ENCODE measurements at regions not wholly inside any gene's neighbourhood (a gene's known extent, or its start where the extent isn't known, plus 50 kb on each side); places are given as distances from the start of the nearest gene placed in this dataset.

DNA sequence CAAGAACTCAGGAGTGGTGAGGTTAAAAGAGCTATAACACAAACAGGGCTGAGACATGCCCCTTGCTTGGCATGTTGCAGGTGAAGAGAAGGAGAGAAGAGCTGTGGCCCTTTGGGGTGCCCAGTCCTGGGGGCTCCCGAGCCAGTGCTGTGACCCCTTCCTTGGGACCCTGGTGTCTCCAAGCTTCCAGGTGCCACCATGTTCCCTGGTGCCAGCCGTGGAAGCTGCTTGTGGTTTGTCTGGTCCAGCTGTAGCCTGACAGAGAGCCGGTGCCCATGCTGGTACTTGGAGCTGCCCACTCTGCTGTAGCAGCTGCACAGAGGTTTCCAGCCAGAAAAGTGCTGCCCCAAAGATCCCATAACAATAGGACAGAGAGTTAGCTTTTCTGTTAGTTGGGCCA is 159.2 kb upstream of the SLC38A2 start:
- H2AFZ ChIP-seq (replicated peaks; ENCODE audit: low read length, poor library complexity) = no peak overlapping the region
- H4K20me1 ChIP-seq (ENCODE audit: insufficient read depth, low read length) = no peaks in the 10 kb centered on the region
- no peak overlapping the region for H2BK20ac ChIP-seq (ENCODE audit: low read depth, low read length)
- H3K9ac ChIP-seq (ENCODE audit: low read depth, low read length) = no peak overlapping the region
- H3K18ac ChIP-seq (ENCODE audit: low read depth, low read length) = no peak overlapping the region
- H2AK5ac ChIP-seq (ENCODE audit: low read depth, low read length) = no peak overlapping the region
- peaks cover under 1 to 5% of the 10 kb centered on the region in 2 experiments; a peak in 2 of 4 replicates for H3K79me1 ChIP-seq (ENCODE audit: low read depth in 1 of 2, low read length in 2 of 2)
- H3K9me1 ChIP-seq (ENCODE audit: insufficient read depth, low read length) = 0 out of 2 replicates have a peak, but pooled peaks cover 3% of the 10 kb centered on the region
- H4K5ac ChIP-seq (ENCODE audit: low read depth, low read length) = no peak overlapping the region
- H3K36me3 ChIP-seq (ENCODE audit: control insufficient read depth, insufficient read depth, low read length) = no peaks in the 10 kb centered on the region
- no peak overlapping the region for H3K14ac ChIP-seq (replicated peaks; ENCODE audit: low read depth, low read length)
- no peak for ATAC-seq (ENCODE audit: low read depth)
- H3K27me3 ChIP-seq (ENCODE audit: control insufficient read depth, insufficient read depth, low read length) = no peaks in the 10 kb centered on the region
- H2AK9ac ChIP-seq (replicated peaks; ENCODE audit: low read depth, low read length, poor library complexity) = no peak overlapping the region
- no TSS peak for BruUV-seq (replicated peaks)
- no peak overlapping the region for H3K27ac ChIP-seq (ENCODE audit: insufficient read depth, low read length)
- no CpG with 5 or more reads among the region's 3 CpGs for WGBS, 2 experiments (ENCODE audit: extremely low coverage in 2 of 2, insufficient read length in 1 of 2)
- TF ChIP-seq NFE2L2 (IDR thresholded peaks at IDR 0.05; ENCODE audit: low read depth, low read length) (no peak), POLR2A (IDR thresholded peaks at IDR 0.05; ENCODE audit: low read depth, low read length) (no peak), RFX5 (IDR thresholded peaks at IDR 0.05; ENCODE audit: low read depth, low read length) (no peak)
- TF ChIP-seq, protein P1, sequence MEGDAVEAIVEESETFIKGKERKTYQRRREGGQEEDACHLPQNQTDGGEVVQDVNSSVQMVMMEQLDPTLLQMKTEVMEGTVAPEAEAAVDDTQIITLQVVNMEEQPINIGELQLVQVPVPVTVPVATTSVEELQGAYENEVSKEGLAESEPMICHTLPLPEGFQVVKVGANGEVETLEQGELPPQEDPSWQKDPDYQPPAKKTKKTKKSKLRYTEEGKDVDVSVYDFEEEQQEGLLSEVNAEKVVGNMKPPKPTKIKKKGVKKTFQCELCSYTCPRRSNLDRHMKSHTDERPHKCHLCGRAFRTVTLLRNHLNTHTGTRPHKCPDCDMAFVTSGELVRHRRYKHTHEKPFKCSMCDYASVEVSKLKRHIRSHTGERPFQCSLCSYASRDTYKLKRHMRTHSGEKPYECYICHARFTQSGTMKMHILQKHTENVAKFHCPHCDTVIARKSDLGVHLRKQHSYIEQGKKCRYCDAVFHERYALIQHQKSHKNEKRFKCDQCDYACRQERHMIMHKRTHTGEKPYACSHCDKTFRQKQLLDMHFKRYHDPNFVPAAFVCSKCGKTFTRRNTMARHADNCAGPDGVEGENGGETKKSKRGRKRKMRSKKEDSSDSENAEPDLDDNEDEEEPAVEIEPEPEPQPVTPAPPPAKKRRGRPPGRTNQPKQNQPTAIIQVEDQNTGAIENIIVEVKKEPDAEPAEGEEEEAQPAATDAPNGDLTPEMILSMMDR (conservative IDR thresholded peaks at IDR 0.05; ENCODE audit: low read depth, low read length) = no peak
- intact Hi-C loops (cut with micrococcal nuclease) = no loop called here
- no peak for DNase-seq
- ChIA-PET POLR2A (ENCODE audit: unreplicated experiment) (no interaction called here), CTCF (interaction anchor here (0.9 kb wide), 1 partner anchor 15 kb away, joined by 3 read pairs; no protein-coding TSS in a partner anchor)
- H3K56ac ChIP-seq (ENCODE audit: extremely low read depth, insufficient read depth, low read length) = no peak overlapping the region
- in situ Hi-C loops (cut with MboI; ENCODE audit: low sequenced_read_pairs) = no loop called here
- no peak overlapping the region for H3K4ac ChIP-seq (ENCODE audit: low read depth, low read length)
- no peak overlapping the region for H2BK120ac ChIP-seq (ENCODE audit: low read depth, low read length)
- no peak overlapping the region; the same call in 2 of the 3 replicates for H2BK15ac ChIP-seq (ENCODE audit: low read depth, low read length)
- no peak overlapping the region for H4K8ac ChIP-seq (ENCODE audit: low read depth in 2 of 2, low read length in 2 of 2)
- H3K9me3 ChIP-seq (ENCODE audit: control insufficient read depth, insufficient read depth, low read length) = peaks cover 2% of the 10 kb centered on the region; the same call in 1 of the 2 replicates
- no peak overlapping the region for H3K23ac ChIP-seq (ENCODE audit: low read depth, low read length)
- dilution Hi-C loops (cut with HindIII; ENCODE audit: low sequenced_read_pairs, unreplicated experiment) = no loop called here
- H4K91ac ChIP-seq (ENCODE audit: insufficient read depth, low read depth, low read length) = no peak overlapping the region
- peaks cover 5% of the 10 kb centered on the region for H3K4me1 ChIP-seq (ENCODE audit: control insufficient read depth, insufficient read depth, low read length)
- H2BK5ac ChIP-seq (ENCODE audit: low read depth, low read length, poor library complexity, severe bottlenecking) = no peak overlapping the region
- H3K4me2 ChIP-seq (ENCODE audit: low read depth, low read length) = no peak overlapping the region
- H3K4me3 ChIP-seq (ENCODE audit: insufficient read depth, low read depth, low read length) = no peak overlapping the region

Data from IMR-90 (cell line).